K562 (cell line): ENCODE measurements at regions not wholly inside any gene's neighbourhood (a gene's known extent, or its start where the extent isn't known, plus 50 kb on each side); places are given as distances from the start of the nearest gene placed in this dataset.

Experiments used
- ETS1 ChIP-seq: conservative IDR thresholded peaks from 2 replicates; pipeline ENCODE4 v1.6.1; 2011; ENCODE audit warnings: low read depth, mild to moderate bottlenecking, low read length; ENCODE audit not compliant: control insufficient read depth
- KDM4B ChIP-seq, 2 experiments: fragments of 450-650 bp in 1 of 2; sonication (generic) in 1 of 2; IDR thresholded peaks; 2 replicates each; pipeline ENCODE4 v1.6.1; 2016 to 2017; ENCODE audit warnings: borderline replicate concordance in 2 of 2, antibody characterized with exemption in 1 of 2, low read depth in 1 of 2, mild to moderate bottlenecking in 1 of 2
- MAX ChIP-seq: sonication (generic); formaldehyde crosslinking; IDR thresholded peaks from 2 replicates; pipeline ENCODE4 v1.9.0; 2022; ENCODE audit warnings: mild to moderate bottlenecking, missing genetic modification reagents
- PRMT5 ChIP-seq: sonication (generic); formaldehyde crosslinking; IDR thresholded peaks from 2 replicates; pipeline ENCODE4 v1.5.0; 2020; ENCODE audit warnings: missing genetic modification reagents
- RBM15 ChIP-seq: fragments of 200-400 bp; formaldehyde crosslinking; IDR thresholded peaks from 2 replicates; pipeline ENCODE4 v1.6.1; 2018; ENCODE audit warnings: mild to moderate bottlenecking, low read length, moderate library complexity; ENCODE audit not compliant: insufficient read depth
- TAF9B ChIP-seq: fragments of 450-650 bp; IDR thresholded peaks from 2 replicates; pipeline ENCODE4 v1.6.1; 2018; ENCODE audit warnings: mild to moderate bottlenecking; ENCODE audit not compliant: partially characterized antibody
- ZNF133 ChIP-seq: fragments of 250-450 bp; sonication (Bioruptor Pico); IDR thresholded peaks from 2 replicates; pipeline ENCODE4 v1.4.0; 2020; ENCODE audit warnings: mild to moderate bottlenecking
- TF ChIP-seq, protein P1 (sequence below): fragments of 250-450 bp; sonication (Bioruptor Pico); IDR thresholded peaks from 2 replicates; pipeline ENCODE4 v1.4.0; 2020; ENCODE audit warnings: mild to moderate bottlenecking
- TF ChIP-seq, protein P2 (sequence below), 3 experiments: IDR thresholded peaks in 2 of 3; conservative IDR thresholded peaks in 1 of 3; 2 replicates each; pipeline ENCODE4 v1.5.1; 2011 to 2012; ENCODE audit warnings: low read length in 3 of 3, mild to moderate bottlenecking in 3 of 3, control low read depth in 2 of 3, improper control_type of control experiment in 1 of 3, inconsistent platforms in 1 of 3, low read depth in 1 of 3, mixed read lengths in 1 of 3, moderate library complexity in 1 of 3; ENCODE audit not compliant: insufficient read depth in 2 of 3
- TF ChIP-seq, protein P3 (sequence below): fragments of 250-450 bp; sonication (Bioruptor Pico); IDR thresholded peaks from 2 replicates; pipeline ENCODE4 v1.8.0; 2021; ENCODE audit warnings: borderline replicate concordance, mild to moderate bottlenecking, moderate library complexity; ENCODE audit not compliant: poor library complexity, severe bottlenecking

DNA sequence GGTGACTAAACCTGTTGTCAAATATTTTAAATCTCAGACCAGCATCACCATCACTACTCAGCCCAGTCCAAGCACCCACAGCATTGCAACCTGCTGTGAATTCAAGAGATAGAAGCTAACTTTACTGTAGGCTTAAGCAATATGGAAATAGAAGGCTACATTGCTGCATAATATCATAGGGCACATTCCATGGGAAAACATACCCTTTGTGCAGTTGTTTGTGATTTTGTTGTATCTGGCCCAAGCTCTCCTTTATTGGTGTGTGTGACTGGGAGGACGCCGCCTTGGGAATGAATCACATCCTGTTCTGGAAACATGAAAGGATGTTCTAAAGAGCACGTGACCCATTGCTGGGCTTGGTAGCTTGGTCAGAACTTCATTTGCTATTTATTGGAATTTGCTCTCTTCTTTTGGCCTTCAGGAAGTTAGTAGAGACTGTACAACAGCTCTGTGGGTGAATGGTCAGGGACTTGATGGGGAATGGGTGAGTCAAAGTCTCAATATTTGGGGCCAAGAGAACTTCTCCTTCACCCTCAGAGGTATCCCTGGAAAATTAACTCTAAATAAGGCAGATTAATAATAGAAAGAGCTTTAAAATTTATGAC, 106.8 kb upstream of the SERPINE2 start:
- TF ChIP-seq PRMT5 (CRISPR knock-in tag) (no peak), ZNF133 (no peak), RBM15 (no peak), ETS1 (no peak), MAX (CRISPR knock-in tag) (no peak), KDM4B (IDR thresholded peaks at IDR 0.05; ENCODE audit: borderline replicate concordance in 2 of 2, low read depth in 1 of 2) (no peak), TAF9B (no peak)
- TF ChIP-seq, protein P1, sequence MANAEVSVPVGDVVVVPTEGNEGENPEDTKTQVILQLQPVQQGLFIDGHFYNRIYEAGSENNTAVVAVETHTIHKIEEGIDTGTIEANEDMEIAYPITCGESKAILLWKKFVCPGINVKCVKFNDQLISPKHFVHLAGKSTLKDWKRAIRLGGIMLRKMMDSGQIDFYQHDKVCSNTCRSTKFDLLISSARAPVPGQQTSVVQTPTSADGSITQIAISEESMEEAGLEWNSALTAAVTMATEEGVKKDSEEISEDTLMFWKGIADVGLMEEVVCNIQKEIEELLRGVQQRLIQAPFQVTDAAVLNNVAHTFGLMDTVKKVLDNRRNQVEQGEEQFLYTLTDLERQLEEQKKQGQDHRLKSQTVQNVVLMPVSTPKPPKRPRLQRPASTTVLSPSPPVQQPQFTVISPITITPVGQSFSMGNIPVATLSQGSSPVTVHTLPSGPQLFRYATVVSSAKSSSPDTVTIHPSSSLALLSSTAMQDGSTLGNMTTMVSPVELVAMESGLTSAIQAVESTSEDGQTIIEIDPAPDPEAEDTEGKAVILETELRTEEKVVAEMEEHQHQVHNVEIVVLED (CRISPR knock-in tag) = no peak
- TF ChIP-seq, protein P2, sequence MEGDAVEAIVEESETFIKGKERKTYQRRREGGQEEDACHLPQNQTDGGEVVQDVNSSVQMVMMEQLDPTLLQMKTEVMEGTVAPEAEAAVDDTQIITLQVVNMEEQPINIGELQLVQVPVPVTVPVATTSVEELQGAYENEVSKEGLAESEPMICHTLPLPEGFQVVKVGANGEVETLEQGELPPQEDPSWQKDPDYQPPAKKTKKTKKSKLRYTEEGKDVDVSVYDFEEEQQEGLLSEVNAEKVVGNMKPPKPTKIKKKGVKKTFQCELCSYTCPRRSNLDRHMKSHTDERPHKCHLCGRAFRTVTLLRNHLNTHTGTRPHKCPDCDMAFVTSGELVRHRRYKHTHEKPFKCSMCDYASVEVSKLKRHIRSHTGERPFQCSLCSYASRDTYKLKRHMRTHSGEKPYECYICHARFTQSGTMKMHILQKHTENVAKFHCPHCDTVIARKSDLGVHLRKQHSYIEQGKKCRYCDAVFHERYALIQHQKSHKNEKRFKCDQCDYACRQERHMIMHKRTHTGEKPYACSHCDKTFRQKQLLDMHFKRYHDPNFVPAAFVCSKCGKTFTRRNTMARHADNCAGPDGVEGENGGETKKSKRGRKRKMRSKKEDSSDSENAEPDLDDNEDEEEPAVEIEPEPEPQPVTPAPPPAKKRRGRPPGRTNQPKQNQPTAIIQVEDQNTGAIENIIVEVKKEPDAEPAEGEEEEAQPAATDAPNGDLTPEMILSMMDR (IDR thresholded peaks at IDR 0.05 in 2 of 3, conservative IDR thresholded peaks at IDR 0.05 in 1 of 3; ENCODE audit: insufficient read depth in 2 of 3, low read depth in 1 of 3, low read length in 3 of 3) = no peak
- TF ChIP-seq, protein P3, sequence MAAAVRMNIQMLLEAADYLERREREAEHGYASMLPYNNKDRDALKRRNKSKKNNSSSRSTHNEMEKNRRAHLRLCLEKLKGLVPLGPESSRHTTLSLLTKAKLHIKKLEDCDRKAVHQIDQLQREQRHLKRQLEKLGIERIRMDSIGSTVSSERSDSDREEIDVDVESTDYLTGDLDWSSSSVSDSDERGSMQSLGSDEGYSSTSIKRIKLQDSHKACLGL (CRISPR knock-in tag) = no peak
